ENCODE measurements at regions not wholly inside any gene's neighbourhood (a gene's known extent, or its start where the extent isn't known, plus 50 kb on each side); places are given as distances from the start of the nearest gene placed in this dataset.
"Not testable (repeated sequence)": the region's sequence is repeated elsewhere in the genome, so short reads cannot be mapped to it uniquely, and the experiment has no call there.

- TF ChIP-seq CTCF (IDR thresholded peaks at IDR 0.05; ENCODE audit: insufficient read depth, low read length, poor library complexity, severe bottlenecking); EZH2phosphoT487 (conservative IDR thresholded peaks at IDR 0.05; ENCODE audit: low read length): not testable (repeated sequence)
Observed at GRCh38 chr17:30625380-30625779, 148.2 kb downstream of the GOSR1 start.
